Hepatocyte (in vitro differentiated cells): ENCODE measurements at regions not wholly inside any gene's neighbourhood (a gene's known extent, or its start where the extent isn't known, plus 50 kb on each side); places are given as distances from the start of the nearest gene placed in this dataset.

Experiments used
- CTCF ChIP-seq: fragments of 200-600 bp; sonication (generic); IDR thresholded peaks from 2 replicates; pipeline ENCODE4 v1.5.1; 2016; ENCODE audit warnings: antibody characterized with exemption, mild to moderate bottlenecking; ENCODE audit not compliant: poor library complexity
- EZH2 ChIP-seq: fragments of 200-600 bp; sonication (generic); IDR thresholded peaks from 2 replicates; pipeline ENCODE4 v1.6.1; 2016; ENCODE audit warnings: antibody characterized with exemption, mild to moderate bottlenecking, borderline replicate concordance
- EZH2phosphoT487 ChIP-seq: fragments of 200-600 bp; sonication (generic); IDR thresholded peaks from one replicate; pipeline ENCODE4 v1.6.1; 2018; ENCODE audit warnings: antibody characterized with exemption, mild to moderate bottlenecking, low read depth, moderate library complexity; ENCODE audit not compliant: unreplicated experiment, severe bottlenecking

DNA sequence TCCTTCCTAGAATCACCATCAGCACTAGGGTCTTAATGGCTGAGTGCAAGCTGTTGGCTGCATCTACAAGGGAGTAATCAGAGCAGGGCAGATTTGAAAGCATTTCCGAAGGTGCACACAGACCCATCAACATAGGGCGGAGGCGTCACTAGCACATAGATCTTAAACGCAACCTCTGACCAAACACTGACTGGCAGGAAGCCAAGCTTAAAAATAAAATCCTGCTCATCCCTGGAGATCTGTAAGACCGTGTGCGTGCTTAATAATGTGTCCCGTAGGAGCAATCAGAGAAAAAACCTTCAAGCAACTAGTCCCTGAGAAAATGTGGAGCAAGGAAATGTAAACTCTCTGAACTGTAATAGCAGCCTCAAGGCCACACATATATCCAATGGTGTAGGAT, 470.5 kb downstream of the ETS1 start:
- TF ChIP-seq CTCF: no peak
- TF ChIP-seq EZH2phosphoT487: no peak
- no peak for TF ChIP-seq EZH2
